GM12875 (cell line): ENCODE measurements at regions not wholly inside any gene's neighbourhood (a gene's known extent, or its start where the extent isn't known, plus 50 kb on each side); places are given as distances from the start of the nearest gene placed in this dataset.

Experiments used
- H3K4me3 ChIP-seq: one replicate; pipeline ENCODE4 v1.5.1; 2011; ENCODE audit warnings: low read depth, low read length, control low read depth
- TF ChIP-seq, protein P1 (sequence below): IDR thresholded peaks from 2 replicates; pipeline ENCODE4 v1.5.1; 2011; ENCODE audit warnings: low read depth, mild to moderate bottlenecking, control low read depth, inconsistent platforms, low read length, moderate library complexity, borderline replicate concordance; ENCODE audit not compliant: insufficient read depth

DNA sequence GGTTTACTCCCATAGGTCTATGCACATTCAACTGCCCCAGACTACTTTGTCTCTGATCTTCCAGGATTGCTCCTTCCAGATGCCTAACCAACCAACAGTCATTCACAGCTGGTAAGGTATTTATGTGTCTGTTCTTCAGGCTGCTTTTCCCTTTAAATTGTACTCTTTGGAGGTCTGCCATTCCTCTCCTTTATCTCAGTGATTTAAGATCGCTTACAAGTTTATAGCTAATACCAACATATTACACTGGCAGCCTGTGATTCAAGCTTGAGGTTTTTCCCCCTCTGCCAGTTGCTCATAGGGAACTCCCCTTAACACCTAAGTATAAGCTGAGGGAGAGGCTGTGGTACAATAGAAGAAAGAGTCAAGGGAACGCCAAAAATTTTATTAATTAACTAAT lies 711.7 kb upstream of the EDIL3 start:
- H3K4me3 ChIP-seq, result no peak overlapping the region
- TF ChIP-seq, protein P1, sequence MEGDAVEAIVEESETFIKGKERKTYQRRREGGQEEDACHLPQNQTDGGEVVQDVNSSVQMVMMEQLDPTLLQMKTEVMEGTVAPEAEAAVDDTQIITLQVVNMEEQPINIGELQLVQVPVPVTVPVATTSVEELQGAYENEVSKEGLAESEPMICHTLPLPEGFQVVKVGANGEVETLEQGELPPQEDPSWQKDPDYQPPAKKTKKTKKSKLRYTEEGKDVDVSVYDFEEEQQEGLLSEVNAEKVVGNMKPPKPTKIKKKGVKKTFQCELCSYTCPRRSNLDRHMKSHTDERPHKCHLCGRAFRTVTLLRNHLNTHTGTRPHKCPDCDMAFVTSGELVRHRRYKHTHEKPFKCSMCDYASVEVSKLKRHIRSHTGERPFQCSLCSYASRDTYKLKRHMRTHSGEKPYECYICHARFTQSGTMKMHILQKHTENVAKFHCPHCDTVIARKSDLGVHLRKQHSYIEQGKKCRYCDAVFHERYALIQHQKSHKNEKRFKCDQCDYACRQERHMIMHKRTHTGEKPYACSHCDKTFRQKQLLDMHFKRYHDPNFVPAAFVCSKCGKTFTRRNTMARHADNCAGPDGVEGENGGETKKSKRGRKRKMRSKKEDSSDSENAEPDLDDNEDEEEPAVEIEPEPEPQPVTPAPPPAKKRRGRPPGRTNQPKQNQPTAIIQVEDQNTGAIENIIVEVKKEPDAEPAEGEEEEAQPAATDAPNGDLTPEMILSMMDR, result no peak

DNA sequence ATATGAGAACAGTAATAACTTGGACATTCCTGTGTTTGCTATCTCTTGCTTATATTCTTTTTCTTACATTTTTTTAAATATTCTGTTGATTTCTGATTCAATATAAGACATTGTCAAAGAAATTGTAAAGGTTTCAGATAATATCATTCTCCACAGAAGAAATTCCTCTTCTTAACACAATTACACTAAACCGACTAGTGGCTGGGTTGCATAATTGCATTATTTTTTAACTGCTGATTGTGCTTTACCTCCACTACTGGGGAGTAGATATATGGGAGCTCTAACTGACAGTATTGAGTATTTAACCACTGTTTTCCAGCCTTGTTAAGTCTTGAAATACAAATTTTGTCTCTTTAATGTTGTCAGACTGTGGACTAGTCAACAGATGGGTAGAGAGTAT lies 723.8 kb upstream of the EDIL3 start:
- H3K4me3 ChIP-seq, result no peak overlapping the region
- TF ChIP-seq, protein P1, result no peak

DNA sequence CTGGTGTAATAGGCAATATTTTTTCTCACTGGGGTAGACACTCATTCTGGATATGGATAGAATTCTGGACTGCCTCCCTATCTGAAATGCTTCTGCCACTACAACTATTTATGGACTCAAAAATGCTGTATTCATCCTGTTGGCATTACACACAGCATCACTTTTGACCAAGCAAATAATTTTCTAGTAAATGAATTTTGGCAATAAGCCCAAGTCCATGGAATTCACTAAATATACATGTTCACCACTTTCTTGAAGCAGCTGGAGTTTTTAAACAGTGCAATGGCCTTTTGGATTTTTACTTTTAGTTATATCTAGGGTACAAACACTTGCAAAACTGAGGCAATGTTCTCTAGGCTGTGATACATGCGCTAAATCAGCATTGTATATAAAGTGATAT lies 724.9 kb upstream of the EDIL3 start:
- H3K4me3 ChIP-seq, result no peak overlapping the region
- TF ChIP-seq, protein P1, result no peak

DNA sequence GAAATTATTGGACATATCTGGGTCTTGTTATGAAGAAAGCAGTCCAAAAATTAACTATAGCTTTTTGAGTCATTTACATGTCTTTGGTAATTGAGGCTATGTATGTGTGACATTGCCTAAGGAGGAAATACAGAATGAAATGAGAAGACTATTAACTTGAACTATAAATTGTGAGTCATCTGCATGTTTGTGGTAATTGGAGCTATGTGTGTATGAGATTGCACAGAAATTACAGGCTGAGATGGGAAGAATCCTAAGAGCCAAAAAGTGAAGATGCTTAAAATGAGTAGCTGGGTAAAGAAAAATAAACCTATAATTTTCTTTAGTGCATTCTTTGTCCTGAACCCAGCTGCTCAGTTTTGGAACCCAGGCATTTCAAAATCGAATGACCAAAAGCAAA lies 747.6 kb upstream of the EDIL3 start:
- TF ChIP-seq, protein P1, result no peak
- no peak overlapping the region for H3K4me3 ChIP-seq

DNA sequence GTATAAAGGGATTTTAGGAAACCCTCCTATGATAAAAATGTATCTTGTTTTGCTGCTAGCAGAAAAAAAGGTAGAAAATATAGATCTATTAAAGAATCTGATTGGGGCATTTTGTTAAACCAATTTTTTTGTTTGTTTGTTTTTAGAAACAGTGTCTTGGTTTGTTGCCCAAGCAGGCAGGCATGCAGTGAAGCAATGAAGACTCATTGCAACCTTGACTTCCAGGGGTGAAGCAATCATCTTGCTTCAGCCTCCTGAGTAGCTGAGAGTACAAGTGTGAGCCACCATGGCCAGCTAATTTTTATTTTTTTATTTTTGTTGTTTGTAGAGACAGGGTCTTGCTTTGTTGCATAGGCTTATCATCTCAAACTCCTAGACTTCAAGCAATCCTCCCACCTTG lies 755.8 kb upstream of the EDIL3 start:
- no peak overlapping the region for H3K4me3 ChIP-seq
- TF ChIP-seq, protein P1, result no peak

DNA sequence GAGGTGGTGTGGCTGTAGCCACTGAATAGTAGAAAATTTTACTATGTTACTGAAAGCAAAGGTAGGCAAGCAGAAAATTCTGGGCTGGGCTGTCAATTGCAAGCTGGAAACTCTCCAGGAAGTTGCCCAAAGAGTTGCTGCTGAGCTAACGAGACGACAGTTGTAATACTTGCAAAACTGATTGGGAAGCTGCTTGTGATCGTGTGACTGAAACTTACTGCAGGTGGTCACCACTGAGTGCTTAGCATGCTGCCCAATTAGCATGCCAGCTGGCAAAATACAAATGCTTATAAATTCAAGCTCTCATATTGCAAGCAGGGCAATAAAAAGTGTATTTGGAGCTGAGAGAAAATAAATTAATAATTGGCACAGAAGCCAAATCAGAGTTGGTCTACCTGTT lies 758.5 kb upstream of the EDIL3 start:
- TF ChIP-seq, protein P1, result no peak
- H3K4me3 ChIP-seq, result no peak overlapping the region

DNA sequence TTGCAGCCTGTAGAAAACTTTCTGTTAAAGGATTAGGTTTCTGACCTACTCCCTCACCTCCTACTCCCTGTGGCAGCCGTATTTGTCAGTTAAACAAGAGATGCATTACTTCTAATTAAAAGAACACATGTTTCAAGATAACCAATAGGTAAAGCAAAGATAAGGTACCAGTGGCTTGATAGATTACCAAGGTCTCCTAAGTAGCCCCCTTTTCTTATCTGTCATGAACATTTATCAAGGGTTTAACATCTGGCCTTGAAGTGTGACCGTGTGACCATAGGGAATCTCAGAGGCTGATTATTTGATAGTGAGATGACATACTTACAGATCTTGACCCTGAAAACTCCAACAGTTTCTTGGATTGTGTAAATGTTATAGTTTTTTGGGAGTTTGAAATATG lies 764.0 kb upstream of the EDIL3 start:
- no peak overlapping the region for H3K4me3 ChIP-seq
- TF ChIP-seq, protein P1, result no peak
